ENCODE measurements at regions not wholly inside any gene's neighbourhood (a gene's known extent, or its start where the extent isn't known, plus 50 kb on each side); places are given as distances from the start of the nearest gene placed in this dataset.

DNA sequence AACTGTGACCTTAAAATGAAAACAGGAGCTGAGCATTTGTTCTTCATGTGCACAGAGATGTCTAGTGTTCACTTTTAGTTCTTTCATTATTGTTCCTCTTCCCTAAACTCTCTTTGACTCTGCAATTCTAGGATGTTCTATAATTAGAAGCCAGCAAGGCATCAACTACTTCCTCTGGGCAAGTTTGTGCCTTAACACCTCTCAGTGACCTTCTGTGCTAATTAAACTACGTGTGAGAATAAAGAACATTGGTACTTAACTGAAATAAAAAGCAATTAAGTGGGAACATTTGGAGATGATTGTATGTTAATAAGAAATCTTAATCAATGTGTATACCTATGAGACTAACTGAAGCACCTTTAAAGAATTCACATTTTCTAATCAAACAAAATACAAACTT lies 242.8 kb downstream of the RASEF start:
- H4K20me1 ChIP-seq (ENCODE audit: insufficient read depth, low read length, poor library complexity, severe bottlenecking): no peaks in the 10 kb centered on the region
- H3K9ac ChIP-seq (ENCODE audit: low read depth, low read length, poor library complexity, severe bottlenecking): no peak overlapping the region
- H3F3A ChIP-seq (ENCODE audit: low read depth): no peaks in the 10 kb centered on the region
- no peaks in the 10 kb centered on the region for H3K36me3 ChIP-seq (ENCODE audit: insufficient read depth, low read length)
- no peaks in the 10 kb centered on the region for H3K9me2 ChIP-seq (replicated peaks; ENCODE audit: low read depth, low read length)
- H3K4me2 ChIP-seq (ENCODE audit: low read depth, low read length, poor library complexity, severe bottlenecking): no peak overlapping the region
- peaks cover 10% of the 10 kb centered on the region for H3K9me3 ChIP-seq (ENCODE audit: insufficient read depth, low read depth, low read length)
- no peak overlapping the region for H3K4me3 ChIP-seq (ENCODE audit: low read length, poor library complexity, severe bottlenecking)
- TF ChIP-seq, protein P1, sequence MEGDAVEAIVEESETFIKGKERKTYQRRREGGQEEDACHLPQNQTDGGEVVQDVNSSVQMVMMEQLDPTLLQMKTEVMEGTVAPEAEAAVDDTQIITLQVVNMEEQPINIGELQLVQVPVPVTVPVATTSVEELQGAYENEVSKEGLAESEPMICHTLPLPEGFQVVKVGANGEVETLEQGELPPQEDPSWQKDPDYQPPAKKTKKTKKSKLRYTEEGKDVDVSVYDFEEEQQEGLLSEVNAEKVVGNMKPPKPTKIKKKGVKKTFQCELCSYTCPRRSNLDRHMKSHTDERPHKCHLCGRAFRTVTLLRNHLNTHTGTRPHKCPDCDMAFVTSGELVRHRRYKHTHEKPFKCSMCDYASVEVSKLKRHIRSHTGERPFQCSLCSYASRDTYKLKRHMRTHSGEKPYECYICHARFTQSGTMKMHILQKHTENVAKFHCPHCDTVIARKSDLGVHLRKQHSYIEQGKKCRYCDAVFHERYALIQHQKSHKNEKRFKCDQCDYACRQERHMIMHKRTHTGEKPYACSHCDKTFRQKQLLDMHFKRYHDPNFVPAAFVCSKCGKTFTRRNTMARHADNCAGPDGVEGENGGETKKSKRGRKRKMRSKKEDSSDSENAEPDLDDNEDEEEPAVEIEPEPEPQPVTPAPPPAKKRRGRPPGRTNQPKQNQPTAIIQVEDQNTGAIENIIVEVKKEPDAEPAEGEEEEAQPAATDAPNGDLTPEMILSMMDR (conservative IDR thresholded peaks at IDR 0.05; ENCODE audit: low read length): no peak
- no peak for TF ChIP-seq EZH2phosphoT487 (IDR thresholded peaks at IDR 0.05; ENCODE audit: borderline replicate concordance)
- H2AFZ ChIP-seq (ENCODE audit: low read length): no peak overlapping the region
- peaks cover 7% of the 10 kb centered on the region for H3K4me1 ChIP-seq (ENCODE audit: insufficient read depth, low read length, poor library complexity, severe bottlenecking)
- no peaks in the 10 kb centered on the region for H3K27me3 ChIP-seq (ENCODE audit: insufficient read depth, low read length, poor library complexity, severe bottlenecking)
- H3K79me2 ChIP-seq (ENCODE audit: insufficient read depth, low read length): no peaks in the 10 kb centered on the region

DNA sequence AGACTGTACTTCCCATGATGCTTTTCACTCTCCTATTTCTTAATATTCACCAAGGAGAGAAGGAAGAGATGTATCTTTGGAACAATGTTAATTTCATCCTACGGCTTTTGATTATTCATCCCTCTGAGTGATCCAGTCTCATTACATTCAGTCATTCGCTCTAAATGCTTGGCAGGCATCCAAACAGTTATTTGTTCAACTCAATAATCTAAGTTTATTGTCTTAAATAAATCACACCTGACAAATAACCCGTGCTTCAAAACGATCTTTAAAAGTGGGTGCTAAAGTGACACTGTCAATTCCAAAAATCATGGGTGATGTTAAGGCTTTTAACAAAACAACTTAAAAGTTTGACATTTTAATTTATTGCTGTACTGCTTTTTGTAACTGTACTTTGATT lies 233.1 kb downstream of the RASEF start:
- no peaks in the 10 kb centered on the region for H3K4me1 ChIP-seq (ENCODE audit: insufficient read depth, low read length, poor library complexity, severe bottlenecking)
- no peaks in the 10 kb centered on the region for H3F3A ChIP-seq (ENCODE audit: low read depth)
- H2AFZ ChIP-seq (ENCODE audit: low read length): no peak overlapping the region
- H3K4me2 ChIP-seq (ENCODE audit: low read depth, low read length, poor library complexity, severe bottlenecking): no peak overlapping the region
- H3K79me2 ChIP-seq (ENCODE audit: insufficient read depth, low read length): no peaks in the 10 kb centered on the region
- H3K9me3 ChIP-seq (ENCODE audit: insufficient read depth, low read depth, low read length): peaks cover 5% of the 10 kb centered on the region; the same call in 1 of the 2 replicates
- TF ChIP-seq, protein P1 (conservative IDR thresholded peaks at IDR 0.05; ENCODE audit: low read length): no peak
- no peak for TF ChIP-seq EZH2phosphoT487 (IDR thresholded peaks at IDR 0.05; ENCODE audit: borderline replicate concordance)
- H3K9me2 ChIP-seq (replicated peaks; ENCODE audit: low read depth, low read length): no peaks in the 10 kb centered on the region
- no peaks in the 10 kb centered on the region for H3K36me3 ChIP-seq (ENCODE audit: insufficient read depth, low read length)
- no peak overlapping the region for H3K4me3 ChIP-seq (ENCODE audit: low read length, poor library complexity, severe bottlenecking)
- no peak overlapping the region for H3K9ac ChIP-seq (ENCODE audit: low read depth, low read length, poor library complexity, severe bottlenecking)
- no peaks in the 10 kb centered on the region for H3K27me3 ChIP-seq (ENCODE audit: insufficient read depth, low read length, poor library complexity, severe bottlenecking)
- H4K20me1 ChIP-seq (ENCODE audit: insufficient read depth, low read length, poor library complexity, severe bottlenecking): no peaks in the 10 kb centered on the region

DNA sequence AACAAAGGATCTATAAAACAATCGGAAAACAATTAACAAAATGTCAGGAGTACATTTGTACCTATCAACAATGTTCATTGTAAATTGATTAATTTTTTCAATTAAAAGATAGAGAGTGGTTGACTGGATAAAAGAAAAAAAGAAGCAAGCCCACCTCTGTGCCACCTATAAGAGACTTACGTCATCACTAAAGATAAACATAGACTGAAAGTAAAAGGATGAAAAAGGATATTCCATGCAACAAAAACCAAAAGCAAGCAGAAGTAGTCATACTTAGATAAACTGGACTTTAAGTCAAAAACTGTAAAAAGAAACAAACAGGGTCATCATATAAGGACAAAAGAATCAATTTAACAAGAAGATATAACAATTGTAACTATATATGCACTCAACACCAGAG lies 197.4 kb downstream of the RASEF start:
- H2AFZ ChIP-seq (ENCODE audit: low read length): no peak overlapping the region
- 0 out of 2 replicates have a peak, but pooled peaks cover 2% of the 10 kb centered on the region for H3F3A ChIP-seq (ENCODE audit: low read depth)
- H4K20me1 ChIP-seq (ENCODE audit: insufficient read depth, low read length, poor library complexity, severe bottlenecking): no peaks in the 10 kb centered on the region
- no peaks in the 10 kb centered on the region for H3K79me2 ChIP-seq (ENCODE audit: insufficient read depth, low read length)
- no peak overlapping the region for H3K4me3 ChIP-seq (ENCODE audit: low read length, poor library complexity, severe bottlenecking)
- H3K36me3 ChIP-seq (ENCODE audit: insufficient read depth, low read length): no peaks in the 10 kb centered on the region
- TF ChIP-seq, protein P1 (conservative IDR thresholded peaks at IDR 0.05; ENCODE audit: low read length): no peak
- no peak for TF ChIP-seq EZH2phosphoT487 (IDR thresholded peaks at IDR 0.05; ENCODE audit: borderline replicate concordance)
- H3K9me2 ChIP-seq (replicated peaks; ENCODE audit: low read depth, low read length): no peaks in the 10 kb centered on the region
- no peaks in the 10 kb centered on the region for H3K27me3 ChIP-seq (ENCODE audit: insufficient read depth, low read length, poor library complexity, severe bottlenecking)
- peaks cover 3% of the 10 kb centered on the region for H3K4me1 ChIP-seq (ENCODE audit: insufficient read depth, low read length, poor library complexity, severe bottlenecking)
- no peak overlapping the region for H3K4me2 ChIP-seq (ENCODE audit: low read depth, low read length, poor library complexity, severe bottlenecking)
- H3K9me3 ChIP-seq (ENCODE audit: insufficient read depth, low read depth, low read length): no peaks in the 10 kb centered on the region
- no peak overlapping the region for H3K9ac ChIP-seq (ENCODE audit: low read depth, low read length, poor library complexity, severe bottlenecking)

All from Loucy (cell line).